Breast epithelium (tissue), 3 donors: ENCODE measurements at regions not wholly inside any gene's neighbourhood (a gene's known extent, or its start where the extent isn't known, plus 50 kb on each side); places are given as distances from the start of the nearest gene placed in this dataset.

Experiments
- POLR2AphosphoS5 ChIP-seq, 3 donors: sonication (generic); formaldehyde crosslinking; IDR thresholded peaks; one replicate each; pipeline ENCODE4 v1.6.1; 2017; ENCODE audit warnings: antibody characterized with exemption in 3 of 3
- TF ChIP-seq, protein P1 (sequence below), 3 donors: fragments of 450-650 bp; IDR thresholded peaks; one replicate each; pipeline ENCODE4 v1.5.1; 2016 to 2017; ENCODE audit warnings: antibody characterized with exemption in 3 of 3, mild to moderate bottlenecking in 3 of 3, moderate library complexity in 3 of 3

DNA sequence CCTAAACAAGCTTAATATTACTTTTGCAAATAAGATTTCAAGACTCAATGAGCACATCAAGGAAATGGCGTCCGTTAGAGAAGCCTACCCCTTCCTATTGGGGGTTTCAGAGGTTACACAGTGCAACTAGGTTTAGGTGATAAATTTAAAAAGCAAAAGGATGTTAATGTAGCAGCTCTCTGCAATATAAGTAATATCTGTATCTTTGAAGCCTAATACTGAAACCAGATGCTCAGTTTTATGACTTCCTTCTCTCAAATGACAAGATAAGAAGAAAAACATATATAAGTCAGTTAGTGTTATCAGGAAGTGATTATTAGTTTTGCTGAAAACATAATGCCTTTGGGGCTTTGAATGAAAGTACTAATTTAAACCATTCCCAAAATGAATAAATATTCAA is 54.3 kb upstream of the MED13 start:
- TF ChIP-seq POLR2AphosphoS5 (IDR thresholded peaks at IDR 0.05) = no peak
- TF ChIP-seq, protein P1, sequence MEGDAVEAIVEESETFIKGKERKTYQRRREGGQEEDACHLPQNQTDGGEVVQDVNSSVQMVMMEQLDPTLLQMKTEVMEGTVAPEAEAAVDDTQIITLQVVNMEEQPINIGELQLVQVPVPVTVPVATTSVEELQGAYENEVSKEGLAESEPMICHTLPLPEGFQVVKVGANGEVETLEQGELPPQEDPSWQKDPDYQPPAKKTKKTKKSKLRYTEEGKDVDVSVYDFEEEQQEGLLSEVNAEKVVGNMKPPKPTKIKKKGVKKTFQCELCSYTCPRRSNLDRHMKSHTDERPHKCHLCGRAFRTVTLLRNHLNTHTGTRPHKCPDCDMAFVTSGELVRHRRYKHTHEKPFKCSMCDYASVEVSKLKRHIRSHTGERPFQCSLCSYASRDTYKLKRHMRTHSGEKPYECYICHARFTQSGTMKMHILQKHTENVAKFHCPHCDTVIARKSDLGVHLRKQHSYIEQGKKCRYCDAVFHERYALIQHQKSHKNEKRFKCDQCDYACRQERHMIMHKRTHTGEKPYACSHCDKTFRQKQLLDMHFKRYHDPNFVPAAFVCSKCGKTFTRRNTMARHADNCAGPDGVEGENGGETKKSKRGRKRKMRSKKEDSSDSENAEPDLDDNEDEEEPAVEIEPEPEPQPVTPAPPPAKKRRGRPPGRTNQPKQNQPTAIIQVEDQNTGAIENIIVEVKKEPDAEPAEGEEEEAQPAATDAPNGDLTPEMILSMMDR (IDR thresholded peaks at IDR 0.05) = no peak
